HCT116 (cell line): ENCODE measurements at regions not wholly inside any gene's neighbourhood (a gene's known extent, or its start where the extent isn't known, plus 50 kb on each side); places are given as distances from the start of the nearest gene placed in this dataset.
"Not testable (repeated sequence)": the region's sequence is repeated elsewhere in the genome, so short reads cannot be mapped to it uniquely, and the experiment has no call there.

Experiments
- ATAC-seq: fragments of 200-7000 bp; cut with Tn5 transposase; 2 replicates; pipeline ENCODE4 v1.9.1; 2020; ENCODE audit warnings: mild to moderate bottlenecking, moderate library complexity
- BruUV-seq: library from RNA; stranded (reverse); fragments of 400-500 nt; replicated peaks from 2 replicates; lab custom pipeline; 2021; lab: Mats Ljungman, UMichigan
- CTCF ChIA-PET: fragments of 300-600 bp; sonication (Branson Sonifier 250); formaldehyde crosslinking; loops from one replicate; lab custom pipeline; 2021; ENCODE audit warnings: antibody characterized with exemption; lab: Charles Lee
- POLR2A ChIA-PET: fragments of 300-600, 350-600 bp; sonication (Branson Sonifier 250); formaldehyde crosslinking; loops from one replicate; lab custom pipeline; 2021; ENCODE audit warnings: antibody characterized with exemption; lab: Charles Lee
- RAD21 ChIA-PET, 2 experiments: fragments of 300-600 bp; sonication (Branson Sonifier 250); formaldehyde crosslinking; loops; one replicate each; lab custom pipeline; 2023; ENCODE audit warnings: low total read pairs in 2 of 2; ENCODE audit not compliant: uncharacterized antibody in 2 of 2, unreplicated experiment in 2 of 2, low non-redundant PET in 1 of 2; lab: Charles Lee
- DNase-seq: peaks from one replicate; pipeline ENCODE4 v3.0.0-alpha.2; 2010; ENCODE audit warnings: low read depth, low spot score
- H2AFZ ChIP-seq: fragments of 200-600 bp; shearing (Covaris generic), sonication (generic); 2 replicates; pipeline ENCODE4 v1.6.1; 2017; ENCODE audit warnings: low read depth, mixed run types, mixed read lengths, antibody characterized with exemption, low read length; ENCODE audit not compliant: poor library complexity, severe bottlenecking
- H3K27ac ChIP-seq: 2 replicates; pipeline ENCODE4 v1.5.1; 2012; ENCODE audit warnings: low read depth, low read length
- H3K27me3 ChIP-seq: fragments of 200-600 bp; sonication (generic); 2 replicates; pipeline ENCODE4 v1.6.1; 2016; ENCODE audit warnings: mixed run types, low read length, mixed read lengths; ENCODE audit not compliant: insufficient read depth
- H3K36me3 ChIP-seq, 2 experiments: fragments of 200-500 bp in 1 of 2; fragments of 200-600 bp in 1 of 2; sonication (Bioruptor generic) in 1 of 2; sonication (generic) in 1 of 2; 2 replicates each; pipeline versions ENCODE4 v1.5.1 to v1.6.1; 2014 to 2016; ENCODE audit warnings: low read length in 2 of 2, inconsistent platforms in 1 of 2, mixed read lengths in 1 of 2, mixed run types in 1 of 2; ENCODE audit not compliant: insufficient read depth in 2 of 2, control insufficient read depth in 1 of 2
- H3K4me1 ChIP-seq, 2 experiments: fragments of 200-600 bp in 1 of 2; sonication (generic) in 1 of 2; 2 replicates each; pipeline versions ENCODE4 v1.5.1 to v1.6.1; 2012 to 2017; ENCODE audit warnings: low read length in 2 of 2, inconsistent platforms in 1 of 2, mild to moderate bottlenecking in 1 of 2, mixed read lengths in 1 of 2, mixed run types in 1 of 2, moderate library complexity in 1 of 2; ENCODE audit not compliant: insufficient read depth in 2 of 2, control insufficient read depth in 1 of 2
- H3K4me2 ChIP-seq: fragments of 200-600 bp; sonication (generic); 2 replicates; pipeline ENCODE4 v1.6.1; 2017; ENCODE audit warnings: mixed run types, low read length, mixed read lengths
- H3K4me3 ChIP-seq, 2 experiments: fragments of 200-600 bp in 1 of 2; sonication (generic) in 1 of 2; replicated peaks in 1 of 2; 2 replicates each; pipeline ENCODE4 v1.5.1; 2011 to 2016; ENCODE audit warnings: low read length in 2 of 2, control low read depth in 1 of 2, low read depth in 1 of 2, mild to moderate bottlenecking in 1 of 2, mixed read lengths in 1 of 2, mixed run types in 1 of 2
- H3K79me2 ChIP-seq: fragments of 200-600 bp; sonication (generic); 2 replicates; pipeline ENCODE4 v1.6.1; 2017; ENCODE audit warnings: mild to moderate bottlenecking, mixed run types, low read length, moderate library complexity, mixed read lengths; ENCODE audit not compliant: insufficient read depth
- H3K9ac ChIP-seq: fragments of 200-600 bp; sonication (generic); 2 replicates; pipeline ENCODE4 v1.6.1; 2016; ENCODE audit warnings: low read length, mixed read lengths
- H3K9me2 ChIP-seq: fragments of 200-600 bp; sonication (generic), shearing (Covaris generic); 2 replicates; pipeline ENCODE4 v1.6.1; 2017; ENCODE audit warnings: mixed run types, mild to moderate bottlenecking, moderate library complexity; ENCODE audit not compliant: insufficient read depth
- H3K9me3 ChIP-seq, 2 experiments: fragments of 200-500 bp in 1 of 2; fragments of 200-600 bp in 1 of 2; sonication (Bioruptor generic) in 1 of 2; sonication (generic) in 1 of 2; 2 replicates each; pipeline ENCODE4 v1.6.1; 2014 to 2017; ENCODE audit warnings: low read length in 2 of 2, mixed read lengths in 2 of 2, inconsistent platforms in 1 of 2, low read depth in 1 of 2, mild to moderate bottlenecking in 1 of 2, mixed run types in 1 of 2, moderate library complexity in 1 of 2; ENCODE audit not compliant: control insufficient read depth in 1 of 2, insufficient read depth in 1 of 2
- H4K20me1 ChIP-seq: fragments of 200-600 bp; sonication (generic), shearing (Covaris generic); 2 replicates; pipeline ENCODE4 v1.6.1; 2017; ENCODE audit warnings: mixed run types, mild to moderate bottlenecking, moderate library complexity; ENCODE audit not compliant: insufficient read depth
- intact Hi-C: fragments of 100-400 bp; cut with micrococcal nuclease; formaldehyde crosslinking; loops from 2 replicates; pipeline ENCODE4 v1.10.0; 2022

DNA sequence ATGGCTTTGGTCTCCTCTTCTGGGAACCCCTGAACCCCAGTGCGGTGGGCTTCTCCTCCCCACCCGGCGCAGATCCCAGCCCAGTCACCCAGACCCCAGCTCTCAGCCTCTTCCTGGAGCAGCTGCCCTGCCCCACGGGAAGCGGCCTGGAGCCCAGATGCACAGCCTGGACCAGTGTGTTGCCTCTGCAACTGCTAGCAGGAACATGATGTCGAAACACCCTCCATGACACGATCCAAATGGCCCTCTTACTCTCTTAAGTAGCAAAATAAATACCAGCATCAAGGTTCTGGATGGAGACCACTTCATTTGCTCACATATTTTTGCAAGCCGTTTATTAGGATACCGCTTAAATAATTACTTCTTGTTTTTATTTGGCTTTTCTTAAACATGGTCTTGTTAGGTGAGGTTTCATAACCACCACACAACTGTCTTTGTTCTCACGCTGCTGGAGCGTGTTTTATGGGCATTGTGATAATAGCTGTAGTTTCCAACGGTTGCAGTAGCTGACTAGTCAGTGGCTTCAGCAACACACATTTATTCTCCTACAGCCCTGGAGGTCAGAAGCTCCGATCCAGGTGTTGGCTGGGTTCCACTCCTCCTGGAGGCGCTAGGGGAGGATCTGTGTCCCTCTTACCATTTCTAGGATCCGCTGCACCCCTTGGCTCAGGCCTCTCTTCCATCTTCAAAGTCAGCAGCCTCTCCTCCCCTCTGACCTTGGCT, 5453.9 kb upstream of the TPTE start:
- RAD21 ChIA-PET, H2AFZ ChIP-seq, DNase-seq, H3K27ac ChIP-seq, H3K9me3 ChIP-seq, H3K4me1 ChIP-seq, H3K9me2 ChIP-seq, CTCF ChIA-PET, POLR2A ChIA-PET, H3K27me3 ChIP-seq, intact Hi-C loops, H3K79me2 ChIP-seq, H3K36me3 ChIP-seq, H3K9ac ChIP-seq, H4K20me1 ChIP-seq, ATAC-seq, H3K4me3 ChIP-seq, H3K4me2 ChIP-seq, BruUV-seq: not testable (repeated sequence)

DNA sequence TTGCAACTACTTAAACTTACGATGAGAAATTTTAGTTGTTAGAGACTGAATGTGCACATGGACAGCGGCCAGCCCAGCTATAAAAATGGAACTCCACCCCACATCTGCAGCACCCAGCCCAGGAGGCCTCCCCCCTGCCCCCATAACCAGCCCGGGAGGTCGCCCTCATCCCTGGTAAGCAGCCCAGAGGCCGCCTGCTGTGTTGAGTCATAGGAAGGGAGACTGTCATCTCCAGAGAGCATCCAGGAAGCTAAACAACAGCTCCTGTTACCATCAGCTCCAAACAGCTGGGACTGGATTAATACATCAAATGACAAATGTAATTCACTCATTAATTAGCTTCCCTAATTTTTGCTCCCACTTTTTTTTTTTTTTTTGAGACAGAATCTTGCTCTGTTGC, 5452.7 kb upstream of the TPTE start:
- H3K9me3 ChIP-seq, intact Hi-C loops, H3K27ac ChIP-seq, H2AFZ ChIP-seq, H4K20me1 ChIP-seq, H3K4me3 ChIP-seq, RAD21 ChIA-PET, H3K4me1 ChIP-seq, H3K36me3 ChIP-seq, BruUV-seq, H3K27me3 ChIP-seq, H3K9ac ChIP-seq, H3K9me2 ChIP-seq, DNase-seq, CTCF ChIA-PET, H3K4me2 ChIP-seq, POLR2A ChIA-PET, H3K79me2 ChIP-seq: not testable (repeated sequence)
- ATAC-seq: peak; percentile 57; the same call in 1 of the 2 replicates

DNA sequence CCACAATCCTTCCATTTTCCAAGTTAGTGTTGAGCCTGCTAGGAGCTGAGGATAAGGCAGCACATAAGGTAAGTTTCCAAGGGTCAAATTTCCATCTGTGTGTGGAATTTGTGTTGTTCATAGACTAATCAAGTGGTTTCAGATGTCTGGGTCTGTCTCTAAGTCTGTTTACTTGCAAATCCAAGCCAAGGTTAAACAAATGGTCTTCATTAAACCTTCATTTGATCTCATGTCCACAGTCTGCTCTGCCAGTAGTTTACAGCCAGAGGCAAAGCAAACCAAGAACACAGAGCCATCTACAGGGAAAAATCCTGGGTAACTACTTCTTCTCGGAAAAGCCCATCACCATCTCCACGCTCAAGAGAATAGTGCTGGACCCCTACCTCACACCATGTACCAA, 5450.2 kb upstream of the TPTE start:
- H3K9me3 ChIP-seq, H3K4me3 ChIP-seq, DNase-seq, H3K79me2 ChIP-seq, POLR2A ChIA-PET, H4K20me1 ChIP-seq, H3K4me2 ChIP-seq, H3K27ac ChIP-seq, CTCF ChIA-PET, ATAC-seq, intact Hi-C loops, H3K27me3 ChIP-seq, H2AFZ ChIP-seq, H3K9ac ChIP-seq, H3K36me3 ChIP-seq, RAD21 ChIA-PET, BruUV-seq, H3K9me2 ChIP-seq, H3K4me1 ChIP-seq: not testable (repeated sequence)

- H3K4me2 ChIP-seq, H3K27me3 ChIP-seq, H3K4me1 ChIP-seq, H3K9ac ChIP-seq, DNase-seq, ATAC-seq, H3K9me3 ChIP-seq, POLR2A ChIA-PET, intact Hi-C loops, H2AFZ ChIP-seq, H3K79me2 ChIP-seq, H4K20me1 ChIP-seq, RAD21 ChIA-PET, CTCF ChIA-PET, H3K27ac ChIP-seq, BruUV-seq, H3K9me2 ChIP-seq, H3K4me3 ChIP-seq, H3K36me3 ChIP-seq: not testable (repeated sequence)
Measured at GRCh38 chr21:5076854-5077253, 5444.5 kb upstream of the TPTE start.
